ENCODE measurements at regions not wholly inside any gene's neighbourhood (a gene's known extent, or its start where the extent isn't known, plus 50 kb on each side); places are given as distances from the start of the nearest gene placed in this dataset.

DNA sequence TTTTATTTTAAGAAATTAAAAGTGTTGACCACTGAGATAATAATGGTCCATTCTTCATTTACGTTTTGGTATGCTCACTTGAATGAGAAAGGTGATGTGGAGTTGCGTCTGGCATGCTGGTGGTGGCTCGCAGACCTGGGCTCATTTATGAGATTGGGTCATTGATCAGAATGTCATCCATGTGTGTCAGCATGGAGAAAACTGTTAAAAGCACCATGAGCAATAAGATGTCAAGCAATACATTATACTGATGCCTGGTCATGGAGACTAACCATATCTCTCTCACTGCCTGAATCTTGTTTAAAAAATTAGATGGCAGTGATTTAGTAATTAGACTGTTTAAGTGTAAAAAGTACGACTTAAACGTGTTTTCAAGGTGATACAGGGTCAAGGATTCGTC lies 503.4 kb upstream of the SEMA6D start:
- DNase-seq = peak; percentile 8
- no peak for ATAC-seq (ENCODE audit: poor library complexity)
- intact Hi-C loops (cut with DNase I) = no loop called here

DNA sequence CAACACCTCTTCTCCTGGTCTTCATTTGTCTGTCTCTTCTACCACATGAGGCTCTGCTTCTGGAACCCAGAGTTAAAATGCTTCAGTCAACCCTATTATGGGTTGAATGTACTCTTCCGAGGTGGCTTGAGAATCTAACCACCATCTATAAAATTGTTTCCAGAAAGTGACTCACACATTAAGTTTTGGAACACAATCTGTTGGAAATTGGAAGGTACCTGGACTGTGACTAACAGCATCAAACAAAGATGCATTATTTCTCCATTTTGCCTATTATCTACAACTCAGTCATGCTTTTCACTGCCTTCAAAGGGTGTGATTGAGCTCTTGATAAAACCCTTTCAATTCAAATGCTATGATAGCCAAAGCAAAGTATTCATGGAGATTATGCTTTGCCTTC lies 499.0 kb upstream of the SEMA6D start:
- DNase-seq (no peak), ATAC-seq (ENCODE audit: poor library complexity) (no peak)
- intact Hi-C loops (cut with DNase I) = no loop called here

- ATAC-seq (ENCODE audit: poor library complexity) (no peak), DNase-seq (no peak)
- intact Hi-C loops (cut with DNase I) = no loop called here
These were observed 472.9 kb upstream of the SEMA6D start for GRCh38 chr15:47244361-47244760.

DNA sequence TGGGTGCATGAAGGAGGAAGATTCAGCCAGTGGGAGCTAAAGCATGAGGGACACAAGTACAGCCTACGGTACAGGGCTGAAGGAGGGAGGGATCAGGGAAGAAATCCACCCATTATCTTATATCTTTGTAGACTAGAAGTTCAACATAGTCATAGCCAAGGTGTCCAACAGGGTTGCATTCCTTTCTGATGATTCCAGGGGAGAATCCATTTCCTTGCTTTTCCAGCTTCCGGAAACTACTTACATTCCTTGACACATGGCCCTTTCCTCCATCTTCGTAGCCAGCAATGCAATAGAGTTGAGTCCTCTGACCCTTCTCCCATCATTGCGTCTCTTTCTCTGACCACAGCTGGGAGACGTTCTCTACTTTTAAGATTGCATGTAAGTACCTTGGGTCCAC lies 471.0 kb upstream of the SEMA6D start:
- DNase-seq (no peak), ATAC-seq (ENCODE audit: poor library complexity) (no peak)
- intact Hi-C loops (cut with DNase I) = no loop called here

DNA sequence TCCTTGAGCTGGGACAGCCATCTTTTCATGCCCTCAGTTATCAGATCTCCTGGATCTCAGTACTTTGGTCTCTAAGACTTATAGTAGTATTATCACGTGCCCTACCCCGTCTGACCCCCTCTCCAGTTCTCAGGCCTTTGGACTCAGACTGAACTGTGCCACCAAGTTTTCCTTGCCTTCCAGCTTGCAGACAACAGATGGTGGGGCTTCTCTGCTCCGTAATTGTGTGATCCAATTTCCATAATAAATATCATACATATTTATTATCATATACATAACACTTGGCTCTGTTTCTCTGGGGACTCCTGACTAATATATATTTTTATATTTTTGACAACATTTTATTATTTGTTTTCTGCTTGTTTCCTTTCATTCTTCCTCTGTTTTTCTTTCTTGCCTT lies 458.8 kb upstream of the SEMA6D start:
- ATAC-seq (ENCODE audit: poor library complexity) = no peak
- intact Hi-C loops (cut with DNase I) = no loop called here

GRCh38 chr15:47265686-47266085 lies 451.6 kb upstream of the SEMA6D start:
- ATAC-seq (ENCODE audit: poor library complexity) (no peak), DNase-seq (no peak)
- intact Hi-C loops (cut with DNase I) = no loop called here

More for the DNA sequence above, 458.8 kb upstream of the SEMA6D start:
- no peak for DNase-seq

DNA sequence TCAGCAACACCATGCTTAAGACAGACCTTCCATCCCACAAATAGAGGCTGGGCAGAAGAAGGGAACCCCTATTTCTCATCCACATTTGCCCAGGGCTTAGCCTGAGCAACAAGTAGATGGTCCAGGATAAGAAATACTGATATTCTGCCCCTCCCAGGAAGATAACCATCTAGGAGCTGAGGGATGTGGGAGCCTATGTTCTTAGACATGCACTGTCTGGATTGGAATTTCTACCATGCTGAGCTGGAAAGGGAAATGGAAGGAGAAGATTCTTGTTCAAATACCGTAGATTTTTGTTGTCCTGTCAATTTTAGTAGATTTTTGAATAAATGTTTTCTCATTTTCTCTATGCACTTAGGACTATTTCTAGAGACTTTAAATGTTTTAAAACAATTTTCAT lies 450.7 kb upstream of the SEMA6D start:
- intact Hi-C loops (cut with DNase I) = no loop called here
- ATAC-seq (ENCODE audit: poor library complexity) = no peak
- DNase-seq = no peak

- intact Hi-C loops (cut with DNase I) = no loop called here
- DNase-seq = no peak
These were observed 443.4 kb upstream of the SEMA6D start for GRCh38 chr15:47273864-47274263.

DNA sequence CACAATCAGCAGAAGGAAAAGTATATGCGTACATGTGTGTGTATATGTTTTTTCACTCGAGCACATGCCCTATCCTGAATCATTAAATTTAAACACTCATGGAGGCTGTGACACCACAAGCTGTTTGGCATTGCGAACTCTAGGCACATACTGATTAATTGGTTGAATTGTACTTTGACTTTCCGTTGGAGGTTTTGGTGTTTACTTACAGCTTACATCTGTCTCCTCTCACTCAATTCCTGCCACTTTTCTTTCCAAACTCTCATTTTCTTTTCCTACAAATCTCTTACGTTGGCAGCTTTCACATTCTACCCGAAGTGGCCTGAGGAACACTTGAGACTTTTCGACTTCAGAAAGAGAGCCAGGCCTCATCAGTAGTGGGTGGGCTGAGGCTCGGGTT lies 434.1 kb upstream of the SEMA6D start:
- intact Hi-C loops (cut with DNase I) = no loop called here
- ATAC-seq (ENCODE audit: poor library complexity) (no peak), DNase-seq (no peak)

More at GRCh38 chr15:47273864-47274263, 443.4 kb upstream of the SEMA6D start:
- no peak for ATAC-seq (ENCODE audit: poor library complexity)

DNA sequence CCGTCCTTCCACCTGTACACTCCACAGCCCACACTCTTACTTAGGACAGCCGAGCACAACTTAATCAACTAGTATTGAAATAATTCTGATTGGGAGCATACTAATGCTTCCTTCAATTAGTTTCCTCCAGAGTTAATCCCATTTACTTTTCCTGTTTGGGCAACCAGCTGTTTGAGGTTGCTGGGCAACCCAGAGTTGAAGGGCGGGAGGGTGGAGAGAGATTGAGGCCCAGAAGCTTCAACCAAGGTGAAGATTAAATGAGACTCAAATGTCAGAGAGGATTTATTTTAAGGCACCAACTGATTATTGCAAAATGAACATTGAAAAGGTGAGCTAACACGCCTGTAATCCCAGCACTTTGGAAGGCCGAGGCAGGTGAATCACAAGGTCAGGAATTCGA lies 428.5 kb upstream of the SEMA6D start:
- intact Hi-C loops (cut with DNase I) = no loop called here
- ATAC-seq (ENCODE audit: poor library complexity) (no peak), DNase-seq (no peak)

DNA sequence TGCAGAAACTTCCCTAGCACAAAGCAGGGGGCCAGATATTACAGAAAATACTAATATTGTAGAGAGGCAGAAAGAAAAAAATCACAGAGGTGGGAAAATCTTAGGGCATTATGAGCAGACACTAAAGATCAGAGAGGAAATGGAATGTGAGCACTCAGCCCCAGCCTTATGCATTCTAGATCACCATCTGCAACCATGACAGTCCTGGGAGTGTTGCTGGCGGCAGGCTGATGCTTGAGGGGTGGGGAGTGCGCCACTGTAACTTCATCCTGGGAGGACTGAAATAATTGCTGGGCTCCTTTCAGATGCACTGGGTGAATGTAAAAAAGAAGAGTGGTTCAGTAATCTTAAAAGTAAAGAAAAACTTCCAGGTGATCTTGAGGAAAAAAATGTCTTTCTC lies 427.6 kb upstream of the SEMA6D start:
- intact Hi-C loops (cut with DNase I) = no loop called here
- DNase-seq (no peak), ATAC-seq (ENCODE audit: poor library complexity) (no peak)

DNA sequence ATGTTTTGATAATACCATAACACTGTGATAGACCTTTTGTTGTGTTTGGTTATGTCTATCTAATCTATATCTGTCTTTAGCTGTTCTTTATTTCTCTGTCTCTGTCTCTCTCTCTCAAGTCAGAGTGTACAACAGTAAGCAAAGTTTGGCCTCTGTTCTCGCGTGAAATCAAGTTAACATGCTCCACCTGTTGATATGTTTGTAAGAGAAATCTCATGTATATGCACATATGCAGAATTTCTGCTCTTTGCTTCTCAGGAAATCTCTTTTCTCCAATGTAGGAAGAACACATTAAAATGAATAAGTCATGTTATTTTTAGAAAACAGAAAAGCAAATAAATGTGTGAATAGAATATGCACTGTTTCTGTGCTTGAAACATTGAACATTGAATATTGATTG lies 425.5 kb upstream of the SEMA6D start:
- intact Hi-C loops (cut with DNase I) = no loop called here
- DNase-seq (no peak), ATAC-seq (ENCODE audit: poor library complexity) (no peak)

DNA sequence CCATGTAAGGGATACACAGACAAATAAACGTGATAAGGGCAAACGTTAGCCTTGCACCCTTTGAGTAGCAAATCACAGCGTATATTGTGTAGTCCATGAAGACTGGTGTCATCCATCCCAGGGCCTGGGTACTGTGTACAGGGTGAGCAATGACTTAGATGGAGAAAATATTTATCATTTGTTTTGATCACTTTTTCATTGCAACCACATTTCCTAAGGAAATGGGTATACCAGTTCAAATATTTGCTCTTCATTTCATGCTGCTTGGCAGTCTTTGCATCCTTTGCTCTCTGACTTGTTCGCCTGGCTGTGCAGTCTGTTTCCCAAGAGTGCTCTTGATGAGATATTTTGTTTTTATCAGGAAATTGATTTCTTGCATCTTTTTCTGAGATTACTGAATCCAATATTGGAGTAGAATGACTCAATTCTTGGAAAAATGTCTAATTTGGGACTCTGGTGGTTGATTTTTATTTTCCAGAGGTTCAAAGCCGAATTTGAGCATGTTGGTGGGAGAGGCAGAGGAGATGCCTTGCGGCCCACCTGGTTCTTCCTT lies 424.6 kb upstream of the SEMA6D start:
- DNase-seq (no peak), ATAC-seq (ENCODE audit: poor library complexity) (peak; percentile 39)
- intact Hi-C loops (cut with DNase I) = no loop called here

DNA sequence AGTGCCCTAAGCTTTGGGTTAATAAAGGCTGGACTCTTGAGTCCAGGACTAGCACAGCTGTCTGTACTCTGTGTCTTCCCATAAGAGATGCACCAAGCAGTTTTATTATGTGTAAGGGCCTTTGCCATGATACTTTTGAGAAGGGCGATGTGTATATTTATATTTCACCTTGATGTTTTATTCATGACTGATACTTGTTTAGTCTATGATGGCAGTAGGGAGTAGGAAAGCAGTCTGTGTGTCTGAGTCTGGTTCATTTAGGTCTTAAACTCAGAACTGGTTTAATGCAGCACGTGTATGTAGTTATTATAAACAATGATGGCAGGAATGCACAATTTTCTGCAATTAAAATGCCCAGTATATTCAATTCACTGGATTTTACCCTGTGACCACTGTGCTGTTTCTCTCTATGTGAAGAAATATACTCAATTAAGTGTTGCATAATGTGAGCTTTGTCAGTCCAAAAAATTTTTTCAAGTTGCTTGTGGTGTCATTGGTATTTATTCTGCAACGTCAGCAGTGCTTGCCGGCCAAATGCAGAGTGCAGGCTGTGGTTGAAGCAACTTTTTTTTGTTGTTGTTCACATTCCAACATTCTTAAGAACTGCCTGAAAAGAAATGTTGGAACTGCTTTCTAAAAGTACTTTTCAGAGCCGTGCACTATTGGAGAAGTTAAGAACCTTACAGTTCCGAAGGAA lies 423.7 kb upstream of the SEMA6D start:
- intact Hi-C loops (cut with DNase I) = no loop called here
- DNase-seq (peak; percentile 85), ATAC-seq (ENCODE audit: poor library complexity) (peak; percentile 94)

- ATAC-seq (ENCODE audit: poor library complexity) (no peak), DNase-seq (no peak)
- intact Hi-C loops (cut with DNase I) = no loop called here
These were observed 422.5 kb upstream of the SEMA6D start for GRCh38 chr15:47294765-47295259.

DNA sequence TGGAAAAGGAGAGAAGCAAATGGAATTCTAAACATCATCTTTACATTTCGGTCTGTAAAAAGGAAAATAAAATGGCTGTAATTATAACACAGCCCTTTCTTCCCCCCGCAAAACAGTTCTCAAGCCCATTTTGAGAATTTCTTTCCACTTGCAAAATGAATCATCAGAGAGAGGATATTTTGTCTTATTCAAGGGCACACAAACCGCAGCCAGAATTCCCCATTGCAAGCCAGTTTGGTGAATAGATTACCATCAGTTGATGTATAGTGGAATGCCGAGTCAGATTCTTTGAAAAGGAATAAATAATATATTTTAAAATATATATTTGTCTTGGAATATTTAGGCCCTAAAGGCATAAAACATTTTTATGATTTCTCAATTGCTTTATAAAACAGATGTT lies 420.4 kb upstream of the SEMA6D start:
- ATAC-seq (ENCODE audit: poor library complexity) (no peak), DNase-seq (no peak)
- intact Hi-C loops (cut with DNase I) = no loop called here

- no peak for DNase-seq
- no peak for ATAC-seq (ENCODE audit: poor library complexity)
- intact Hi-C loops (cut with DNase I) = no loop called here
These were observed 417.4 kb upstream of the SEMA6D start for GRCh38 chr15:47299846-47300434.

DNA sequence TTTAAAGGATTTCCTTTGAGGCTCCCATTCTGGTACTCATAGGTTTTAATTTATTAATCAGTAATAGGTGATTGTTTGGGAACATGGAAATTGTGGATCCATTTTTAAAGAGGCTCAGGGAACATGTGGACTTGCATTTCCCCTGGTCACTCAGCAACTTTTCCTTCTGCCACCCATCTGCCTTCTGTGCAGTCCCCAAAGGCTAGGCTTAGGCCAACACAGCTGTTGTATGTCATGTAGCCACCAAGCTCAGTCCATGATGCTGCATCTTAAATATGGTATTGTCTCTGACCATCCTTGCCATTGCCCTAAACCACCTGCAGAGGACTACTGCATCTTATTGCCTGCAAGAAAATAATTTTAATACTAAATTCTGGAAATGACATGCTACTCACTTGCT lies 416.7 kb upstream of the SEMA6D start:
- ATAC-seq (ENCODE audit: poor library complexity) (no peak), DNase-seq (no peak)
- intact Hi-C loops (cut with DNase I) = no loop called here

DNA sequence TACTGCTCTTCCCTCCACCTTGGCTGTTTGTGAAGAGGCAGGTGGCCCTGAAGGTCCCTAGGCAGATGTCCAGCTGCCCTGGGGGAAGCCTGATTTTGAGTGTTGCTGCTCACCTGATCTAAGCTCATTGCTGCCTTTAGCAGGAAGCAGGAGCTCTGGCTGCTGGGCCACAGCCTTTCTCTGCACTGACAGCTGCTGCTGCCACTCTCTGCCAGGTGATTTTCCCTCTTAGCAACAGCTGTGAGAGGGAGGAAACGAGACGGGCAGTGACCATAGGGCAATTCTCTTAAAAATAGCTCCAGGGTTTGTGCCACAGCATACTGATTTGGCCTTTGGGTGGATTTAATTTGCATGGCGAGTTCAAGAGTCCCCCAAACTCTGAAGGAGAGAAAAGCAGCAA lies 415.8 kb upstream of the SEMA6D start:
- no peak for ATAC-seq (ENCODE audit: poor library complexity)
- intact Hi-C loops (cut with DNase I) = no loop called here
- DNase-seq = no peak

- no peak for ATAC-seq (ENCODE audit: poor library complexity)
- DNase-seq = no peak
- intact Hi-C loops (cut with DNase I) = no loop called here
These were observed 412.6 kb upstream of the SEMA6D start for GRCh38 chr15:47304656-47305055.

Measured in Right ventricle myocardium superior (tissue), 1 donor.